BE2C (cell line): ENCODE measurements at regions not wholly inside any gene's neighbourhood (a gene's known extent, or its start where the extent isn't known, plus 50 kb on each side); places are given as distances from the start of the nearest gene placed in this dataset.

Experiments used
- DNase-seq: peaks from one replicate; pipeline ENCODE4 v3.0.0-alpha.2; 2020
- H3K27me3 ChIP-seq: fragments of 250-450 bp; sonication (Bioruptor Pico); 2 replicates; pipeline ENCODE4 v1.5.1; 2020; ENCODE audit warnings: mild to moderate bottlenecking
- H3K36me3 ChIP-seq: fragments of 250-450 bp; sonication (Bioruptor Pico); 2 replicates; pipeline ENCODE4 v1.5.1; 2020; ENCODE audit warnings: mild to moderate bottlenecking
- H3K4me1 ChIP-seq: fragments of 250-450 bp; sonication (Bioruptor Pico); 2 replicates; pipeline ENCODE4 v1.5.1; 2020
- H3K4me3 ChIP-seq: 2 replicates; pipeline ENCODE4 v1.5.1; 2011; ENCODE audit warnings: low read depth, low read length
- H3K9me3 ChIP-seq: fragments of 250-450 bp; sonication (Bioruptor Pico); 2 replicates; pipeline ENCODE4 v1.5.1; 2020
- CTCF ChIP-seq: IDR thresholded peaks from 2 replicates; pipeline ENCODE4 v1.5.1; 2012; ENCODE audit warnings: mild to moderate bottlenecking, low read depth, low read length

- TF ChIP-seq CTCF, result no peak
- no peak for DNase-seq
- Histone ChIP-seq H3K9me3 (no peaks in the 10 kb centered on the region; the same call in 1 of the 2 replicates), H3K4me3 (no peak overlapping the region), H3K4me1 (no peaks in the 10 kb centered on the region), H3K36me3 (no peaks in the 10 kb centered on the region), H3K27me3 (no peaks in the 10 kb centered on the region)
Observed at GRCh38 chr22:47331750-47332149, 569.3 kb downstream of the TBC1D22A start.

- Histone ChIP-seq H3K27me3 (no peaks in the 10 kb centered on the region), H3K4me3 (no peak overlapping the region), H3K36me3 (no peaks in the 10 kb centered on the region), H3K9me3 (no peaks in the 10 kb centered on the region; the same call in 1 of the 2 replicates), H3K4me1 (no peaks in the 10 kb centered on the region)
- no peak for TF ChIP-seq CTCF
- no peak for DNase-seq
Observed at GRCh38 chr22:47329727-47330650, 567.5 kb downstream of the TBC1D22A start.

GRCh38 chr22:47328550-47329243 lies 566.2 kb downstream of the TBC1D22A start:
- no peaks in the 10 kb centered on the region for H3K36me3 ChIP-seq
- H3K4me3 ChIP-seq, result no peak overlapping the region
- DNase-seq, result peak; percentile 59
- H3K4me1 ChIP-seq, result no peaks in the 10 kb centered on the region
- no peaks in the 10 kb centered on the region for H3K27me3 ChIP-seq
- H3K9me3 ChIP-seq, result no peaks in the 10 kb centered on the region; the same call in 1 of the 2 replicates
- no peak for TF ChIP-seq CTCF

GRCh38 chr22:47327241-47327640 lies 564.8 kb downstream of the TBC1D22A start:
- H3K9me3 ChIP-seq, result peaks cover 3% of the 10 kb centered on the region; the same call in 1 of the 2 replicates

GRCh38 chr22:47325249-47325648 lies 562.8 kb downstream of the TBC1D22A start:
- Histone ChIP-seq H3K4me1 (no peaks in the 10 kb centered on the region), H3K27me3 (no peaks in the 10 kb centered on the region), H3K9me3 (peaks cover 3% of the 10 kb centered on the region; the same call in 1 of the 2 replicates), H3K36me3 (no peaks in the 10 kb centered on the region), H3K4me3 (no peak overlapping the region)
- no peak for TF ChIP-seq CTCF
- DNase-seq, result no peak

More at GRCh38 chr22:47327241-47327640, 564.8 kb downstream of the TBC1D22A start:
- DNase-seq, result no peak
- no peaks in the 10 kb centered on the region for H3K36me3 ChIP-seq
- H3K4me3 ChIP-seq, result no peak overlapping the region
- TF ChIP-seq CTCF, result no peak
- no peaks in the 10 kb centered on the region for H3K27me3 ChIP-seq
- H3K4me1 ChIP-seq, result no peaks in the 10 kb centered on the region
